B cell (primary cell): ENCODE measurements at regions not wholly inside any gene's neighbourhood (a gene's known extent, or its start where the extent isn't known, plus 50 kb on each side); places are given as distances from the start of the nearest gene placed in this dataset.

Experiments used
- EZH2 ChIP-seq: IDR thresholded peaks from 2 replicates; pipeline ENCODE4 v1.6.1; 2012; ENCODE audit warnings: borderline replicate concordance, low read depth, mild to moderate bottlenecking, moderate library complexity, low read length; ENCODE audit not compliant: insufficient read depth, poor library complexity, severe bottlenecking
- TF ChIP-seq, protein P1 (sequence below): fragments of 200-600 bp; IDR thresholded peaks from one replicate; pipeline ENCODE4 v1.8.0; 2022; ENCODE audit warnings: antibody characterized with exemption, mild to moderate bottlenecking

DNA sequence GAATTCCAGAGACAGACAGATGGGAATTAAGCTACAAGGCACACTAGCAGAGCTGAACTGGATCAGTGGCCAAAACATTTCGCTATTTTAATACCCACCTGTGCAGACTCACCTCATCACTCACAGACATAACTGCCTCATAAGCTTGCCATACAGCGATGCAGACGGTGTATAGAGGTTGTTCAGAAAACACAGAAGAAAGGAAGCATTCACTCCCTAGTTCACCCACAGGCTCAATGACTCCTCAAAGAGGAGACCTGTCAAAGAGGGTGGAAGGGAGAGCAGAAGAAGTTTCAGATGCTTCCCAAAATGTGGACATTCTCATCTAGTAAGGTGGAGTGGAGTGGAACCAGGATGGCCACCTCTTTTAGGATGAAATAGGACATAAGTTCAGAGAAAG, 81.7 kb upstream of the SPHKAP start:
- TF ChIP-seq, protein P1, sequence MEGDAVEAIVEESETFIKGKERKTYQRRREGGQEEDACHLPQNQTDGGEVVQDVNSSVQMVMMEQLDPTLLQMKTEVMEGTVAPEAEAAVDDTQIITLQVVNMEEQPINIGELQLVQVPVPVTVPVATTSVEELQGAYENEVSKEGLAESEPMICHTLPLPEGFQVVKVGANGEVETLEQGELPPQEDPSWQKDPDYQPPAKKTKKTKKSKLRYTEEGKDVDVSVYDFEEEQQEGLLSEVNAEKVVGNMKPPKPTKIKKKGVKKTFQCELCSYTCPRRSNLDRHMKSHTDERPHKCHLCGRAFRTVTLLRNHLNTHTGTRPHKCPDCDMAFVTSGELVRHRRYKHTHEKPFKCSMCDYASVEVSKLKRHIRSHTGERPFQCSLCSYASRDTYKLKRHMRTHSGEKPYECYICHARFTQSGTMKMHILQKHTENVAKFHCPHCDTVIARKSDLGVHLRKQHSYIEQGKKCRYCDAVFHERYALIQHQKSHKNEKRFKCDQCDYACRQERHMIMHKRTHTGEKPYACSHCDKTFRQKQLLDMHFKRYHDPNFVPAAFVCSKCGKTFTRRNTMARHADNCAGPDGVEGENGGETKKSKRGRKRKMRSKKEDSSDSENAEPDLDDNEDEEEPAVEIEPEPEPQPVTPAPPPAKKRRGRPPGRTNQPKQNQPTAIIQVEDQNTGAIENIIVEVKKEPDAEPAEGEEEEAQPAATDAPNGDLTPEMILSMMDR: no peak
- no peak for TF ChIP-seq EZH2
